ENCODE measurements at regions not wholly inside any gene's neighbourhood (a gene's known extent, or its start where the extent isn't known, plus 50 kb on each side); places are given as distances from the start of the nearest gene placed in this dataset.

GRCh38 chr2:192448881-192449280 is 254.1 kb upstream of the TMEFF2 start:
- no peak for DNase-seq (ENCODE audit: low spot score)
- in situ Hi-C loops (cut with MboI; ENCODE audit: low pct_unique_long_range_greater_than_20kb, low sequenced_read_pairs, unreplicated experiment) = no loop called here
- TF ChIP-seq CTCF (IDR thresholded peaks at IDR 0.05; ENCODE audit: extremely low read depth, insufficient read depth, missing control alignments) = no peak

GRCh38 chr2:192444286-192444838 is 249.6 kb upstream of the TMEFF2 start:
- in situ Hi-C loops (cut with MboI; ENCODE audit: low pct_unique_long_range_greater_than_20kb, low sequenced_read_pairs, unreplicated experiment) = no loop called here
- no peak for DNase-seq (ENCODE audit: low spot score)
- no peak for TF ChIP-seq CTCF (IDR thresholded peaks at IDR 0.05; ENCODE audit: extremely low read depth, insufficient read depth, missing control alignments)

GRCh38 chr2:192443831-192444230 is 249.1 kb upstream of the TMEFF2 start:
- in situ Hi-C loops (cut with MboI; ENCODE audit: low pct_unique_long_range_greater_than_20kb, low sequenced_read_pairs, unreplicated experiment) = no loop called here
- no peak for DNase-seq (ENCODE audit: low spot score)
- TF ChIP-seq CTCF (IDR thresholded peaks at IDR 0.05; ENCODE audit: extremely low read depth, insufficient read depth, missing control alignments) = no peak

GRCh38 chr2:192438239-192438638 is 243.5 kb upstream of the TMEFF2 start:
- TF ChIP-seq CTCF (IDR thresholded peaks at IDR 0.05; ENCODE audit: extremely low read depth, insufficient read depth, missing control alignments) = no peak
- no peak for DNase-seq (ENCODE audit: low spot score)
- in situ Hi-C loops (cut with MboI; ENCODE audit: low pct_unique_long_range_greater_than_20kb, low sequenced_read_pairs, unreplicated experiment) = no loop called here

GRCh38 chr2:192437653-192438052 is 242.9 kb upstream of the TMEFF2 start:
- no peak for TF ChIP-seq CTCF (IDR thresholded peaks at IDR 0.05; ENCODE audit: extremely low read depth, insufficient read depth, missing control alignments)
- in situ Hi-C loops (cut with MboI; ENCODE audit: low pct_unique_long_range_greater_than_20kb, low sequenced_read_pairs, unreplicated experiment) = no loop called here
- DNase-seq (ENCODE audit: low spot score) = no peak

GRCh38 chr2:192424243-192424642 is 229.5 kb upstream of the TMEFF2 start:
- in situ Hi-C loops (cut with MboI; ENCODE audit: low pct_unique_long_range_greater_than_20kb, low sequenced_read_pairs, unreplicated experiment) = no loop called here
- no peak for TF ChIP-seq CTCF (IDR thresholded peaks at IDR 0.05; ENCODE audit: extremely low read depth, insufficient read depth, missing control alignments)

GRCh38 chr2:192419786-192420185 is 225.1 kb upstream of the TMEFF2 start:
- TF ChIP-seq CTCF (IDR thresholded peaks at IDR 0.05; ENCODE audit: extremely low read depth, insufficient read depth, missing control alignments) = no peak
- no peak for DNase-seq (ENCODE audit: low spot score)
- in situ Hi-C loops (cut with MboI; ENCODE audit: low pct_unique_long_range_greater_than_20kb, low sequenced_read_pairs, unreplicated experiment) = no loop called here

More at GRCh38 chr2:192424243-192424642, 229.5 kb upstream of the TMEFF2 start:
- DNase-seq (ENCODE audit: low spot score) = no peak
